ENCODE measurements at regions not wholly inside any gene's neighbourhood (a gene's known extent, or its start where the extent isn't known, plus 50 kb on each side); places are given as distances from the start of the nearest gene placed in this dataset.

DNA sequence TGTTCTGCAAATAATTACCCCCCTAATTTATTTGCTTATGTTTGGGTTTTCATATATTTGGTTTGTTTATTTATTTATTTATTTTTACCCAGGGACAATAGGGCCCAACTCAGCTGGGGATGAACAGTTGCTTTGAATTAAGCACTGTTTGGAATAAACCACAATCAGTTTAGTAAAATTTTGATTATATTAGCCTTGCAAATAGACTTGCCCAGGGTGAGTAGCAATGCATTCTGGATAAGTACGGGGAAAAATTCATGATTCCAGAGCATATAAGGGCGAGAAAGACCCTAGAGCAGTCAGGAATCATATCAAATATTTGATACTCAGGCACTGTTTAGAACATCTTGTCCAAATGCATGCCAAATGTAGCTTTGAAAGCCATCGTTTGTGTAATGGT is 242.7 kb downstream of the OMA1 start:
- Histone ChIP-seq H3K36me3 (ENCODE audit: control insufficient read depth, insufficient read depth, low read length) (no peaks in the 10 kb centered on the region), H3K4me1 (ENCODE audit: control insufficient read depth, insufficient read depth, low read length) (no peaks in the 10 kb centered on the region), H3K4me3 (ENCODE audit: low read length) (no peak overlapping the region), H3K9ac (ENCODE audit: low read length) (no peak overlapping the region), H3K27me3 (ENCODE audit: control insufficient read depth, insufficient read depth, low read length) (no peaks in the 10 kb centered on the region), H3K27ac (ENCODE audit: low read depth, low read length) (no peak overlapping the region)

DNA sequence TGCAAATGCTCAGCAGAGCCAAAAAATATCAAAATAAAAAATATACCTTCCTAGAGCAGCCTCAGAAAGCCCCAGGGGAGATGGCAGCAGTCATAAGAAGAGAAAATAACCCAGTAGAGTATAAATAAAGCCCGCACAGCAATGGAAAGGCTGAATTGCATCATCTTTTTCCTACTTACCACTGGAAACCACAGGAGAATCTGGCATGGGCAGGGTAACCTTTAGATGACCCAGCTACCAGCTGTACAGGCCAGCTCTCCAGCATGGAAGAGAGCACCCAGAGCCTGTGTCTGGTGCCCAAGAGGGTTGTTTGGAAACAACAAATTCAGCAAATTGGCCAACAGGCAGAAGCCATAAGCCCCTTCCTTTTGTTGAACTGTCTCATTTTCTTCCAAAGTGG is 253.1 kb downstream of the OMA1 start:
- no peaks in the 10 kb centered on the region for H3K4me1 ChIP-seq (ENCODE audit: control insufficient read depth, insufficient read depth, low read length)
- H3K27me3 ChIP-seq (ENCODE audit: control insufficient read depth, insufficient read depth, low read length), result no peaks in the 10 kb centered on the region
- no peak overlapping the region for H3K4me3 ChIP-seq (ENCODE audit: low read length)
- H3K27ac ChIP-seq (ENCODE audit: low read depth, low read length), result no peak overlapping the region
- no peak overlapping the region for H3K9ac ChIP-seq (ENCODE audit: low read length)
- no peaks in the 10 kb centered on the region for H3K36me3 ChIP-seq (ENCODE audit: control insufficient read depth, insufficient read depth, low read length)

DNA sequence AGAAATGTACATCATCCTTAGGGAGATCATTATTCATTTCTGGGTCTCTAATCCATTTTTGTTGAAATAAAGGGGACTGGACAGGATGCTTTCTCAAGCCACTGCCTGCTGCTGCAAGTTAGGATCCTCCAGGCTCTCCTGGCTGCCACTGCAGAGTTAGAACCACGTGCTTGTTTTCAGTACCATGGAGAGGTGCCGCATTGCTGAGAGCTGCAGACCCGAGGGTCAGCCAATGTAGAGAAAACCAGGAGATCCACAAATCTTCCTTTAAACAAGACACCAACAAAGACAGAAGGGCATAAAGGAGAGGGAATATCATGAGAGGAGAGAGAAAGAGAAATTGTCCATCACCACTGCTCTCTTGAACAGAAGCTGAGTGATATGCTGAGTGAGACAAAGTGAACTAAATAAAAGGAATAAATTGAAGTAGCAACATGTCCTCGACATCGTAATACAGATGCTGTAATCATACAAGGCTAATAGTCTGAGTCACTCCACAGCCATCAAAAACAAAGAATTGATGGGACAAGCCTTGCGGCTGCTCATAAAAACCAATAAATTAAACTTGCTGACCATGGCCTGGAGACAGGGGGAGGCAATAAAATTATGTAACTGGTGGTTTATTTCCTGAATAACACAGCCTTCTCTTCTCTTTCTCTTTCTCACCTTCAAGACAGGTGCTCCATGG is 255.7 kb downstream of the OMA1 start:
- H3K36me3 ChIP-seq (ENCODE audit: control insufficient read depth, insufficient read depth, low read length), result no peaks in the 10 kb centered on the region
- no peak overlapping the region for H3K27ac ChIP-seq (ENCODE audit: low read depth, low read length)
- no peak overlapping the region for H3K4me3 ChIP-seq (ENCODE audit: low read length)
- H3K9ac ChIP-seq (ENCODE audit: low read length), result no peak overlapping the region
- H3K27me3 ChIP-seq (ENCODE audit: control insufficient read depth, insufficient read depth, low read length), result no peaks in the 10 kb centered on the region
- H3K4me1 ChIP-seq (ENCODE audit: control insufficient read depth, insufficient read depth, low read length), result no peaks in the 10 kb centered on the region

DNA sequence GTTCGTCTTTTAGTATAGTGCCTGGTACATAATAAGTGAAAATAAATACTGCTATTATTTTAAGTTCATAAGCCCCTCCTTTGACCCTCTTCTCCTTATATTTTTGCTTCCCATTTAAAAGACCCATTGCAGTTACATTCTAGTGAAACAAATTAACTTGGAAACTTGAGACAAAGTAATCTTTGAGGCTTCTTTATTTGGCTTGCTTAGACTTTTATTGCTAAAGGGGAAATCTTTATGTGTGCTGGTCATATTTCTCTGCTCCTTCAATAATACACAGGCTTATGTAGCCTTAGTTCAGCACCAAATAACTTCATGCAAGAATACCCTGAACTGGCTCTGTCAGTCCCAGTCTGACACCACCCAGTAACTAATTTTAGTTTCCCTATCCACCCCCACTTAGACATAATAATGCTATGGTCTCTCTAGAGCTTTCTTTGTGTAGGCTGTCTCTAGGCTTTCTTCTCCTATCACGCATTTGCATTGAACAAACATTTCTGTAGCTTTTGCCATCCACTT is 257.8 kb downstream of the OMA1 start:
- Histone ChIP-seq H3K4me3 (ENCODE audit: low read length) (no peak overlapping the region), H3K27ac (ENCODE audit: low read depth, low read length) (no peak overlapping the region), H3K36me3 (ENCODE audit: control insufficient read depth, insufficient read depth, low read length) (no peaks in the 10 kb centered on the region), H3K4me1 (ENCODE audit: control insufficient read depth, insufficient read depth, low read length) (no peaks in the 10 kb centered on the region), H3K9ac (ENCODE audit: low read length) (no peak overlapping the region), H3K27me3 (ENCODE audit: control insufficient read depth, insufficient read depth, low read length) (no peaks in the 10 kb centered on the region)

DNA sequence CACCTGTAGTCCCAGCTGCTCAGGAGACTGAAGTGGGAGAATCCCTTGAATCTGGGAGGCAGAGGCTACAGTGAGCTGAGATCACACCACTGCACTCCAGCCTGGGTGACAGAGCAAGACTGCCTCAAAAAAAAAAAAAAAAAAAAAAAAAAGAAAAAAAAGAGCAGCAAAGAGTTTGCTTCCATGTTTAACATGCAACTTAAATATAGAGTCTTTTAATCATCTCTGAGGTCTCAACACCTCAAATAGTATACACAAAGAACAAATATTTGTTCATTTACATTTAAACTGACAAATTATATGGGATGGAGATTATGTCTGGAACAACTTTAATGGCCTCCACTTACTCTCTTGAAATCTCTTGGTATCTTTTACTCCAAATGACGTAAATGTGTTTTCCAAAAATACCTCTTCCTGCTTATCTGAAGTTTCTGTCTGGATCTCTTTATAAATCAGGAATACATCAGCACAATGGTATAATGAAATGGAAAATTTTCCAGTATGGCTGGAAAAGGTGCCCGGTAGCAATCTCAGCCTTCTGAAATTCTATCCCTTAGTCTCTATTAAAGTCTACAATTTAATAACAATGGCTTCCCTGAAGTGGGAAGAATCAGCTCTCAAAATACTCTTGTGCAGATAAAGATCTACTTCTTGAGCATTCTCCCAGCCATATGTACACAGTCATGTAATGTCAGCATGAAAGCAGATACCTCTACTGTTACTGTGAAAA is 258.5 kb downstream of the OMA1 start:
- Histone ChIP-seq H3K36me3 (ENCODE audit: control insufficient read depth, insufficient read depth, low read length) (no peaks in the 10 kb centered on the region), H3K4me3 (ENCODE audit: low read length) (no peak overlapping the region), H3K4me1 (ENCODE audit: control insufficient read depth, insufficient read depth, low read length) (no peaks in the 10 kb centered on the region), H3K27me3 (ENCODE audit: control insufficient read depth, insufficient read depth, low read length) (no peaks in the 10 kb centered on the region), H3K9ac (ENCODE audit: low read length) (no peak overlapping the region), H3K27ac (ENCODE audit: low read depth, low read length) (no peak overlapping the region)

DNA sequence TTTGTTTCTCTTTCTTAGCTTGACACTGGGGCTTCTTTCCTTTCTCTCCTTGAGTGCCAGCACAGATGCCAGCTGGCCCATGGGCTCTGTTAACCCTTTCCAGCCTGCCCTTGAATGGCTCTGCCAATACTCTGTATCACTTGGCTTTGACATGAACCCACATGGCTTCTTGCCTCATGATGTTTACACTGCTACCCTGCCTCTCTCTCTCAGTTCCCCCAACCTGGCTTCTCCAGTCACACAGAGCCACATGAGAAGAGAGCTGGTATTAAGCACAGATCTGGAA is 262.4 kb downstream of the OMA1 start:
- Histone ChIP-seq H3K36me3 (ENCODE audit: control insufficient read depth, insufficient read depth, low read length) (no peaks in the 10 kb centered on the region), H3K27me3 (ENCODE audit: control insufficient read depth, insufficient read depth, low read length) (no peaks in the 10 kb centered on the region), H3K9ac (ENCODE audit: low read length) (no peak overlapping the region), H3K4me3 (ENCODE audit: low read length) (no peak overlapping the region), H3K4me1 (ENCODE audit: control insufficient read depth, insufficient read depth, low read length) (no peaks in the 10 kb centered on the region), H3K27ac (ENCODE audit: low read depth, low read length) (no peak overlapping the region)

DNA sequence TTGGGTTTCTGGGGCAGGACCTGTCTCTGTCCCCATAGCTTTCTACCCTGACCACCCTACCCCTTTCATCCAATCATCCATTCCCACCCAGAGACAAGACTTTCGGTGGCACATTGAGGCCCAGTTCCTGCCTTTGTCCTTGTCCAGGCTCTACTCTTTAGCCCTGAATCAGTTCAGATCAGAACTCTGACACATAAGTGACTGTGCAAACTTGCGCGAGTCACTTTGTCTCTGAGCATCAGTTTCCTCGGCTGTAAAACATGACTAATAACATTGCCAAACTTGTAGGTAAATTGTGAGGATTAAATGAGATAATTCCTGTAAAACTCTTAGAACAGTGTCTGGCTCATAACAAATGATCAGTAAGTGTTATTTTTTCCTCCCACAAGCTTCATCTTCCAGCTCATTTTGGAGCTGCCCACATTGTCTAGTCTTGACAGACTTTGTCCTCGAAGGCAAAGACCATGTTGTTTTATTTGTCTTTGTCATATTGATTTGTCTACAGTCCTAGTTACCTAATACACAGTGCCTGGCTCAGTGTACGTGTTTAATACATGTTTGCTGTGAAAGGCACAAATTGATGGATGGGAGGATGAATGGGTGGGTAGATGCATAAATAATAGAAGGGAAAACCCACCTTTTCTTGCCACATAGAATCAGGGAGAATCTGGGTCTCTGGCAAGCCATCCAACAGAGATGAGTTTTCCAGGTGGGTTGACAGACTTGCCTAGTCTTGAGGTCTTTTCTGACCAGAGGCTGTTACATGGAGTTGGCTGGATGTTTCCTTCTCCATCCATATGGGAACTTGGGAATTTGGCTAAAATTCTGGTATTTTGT is 262.9 kb downstream of the OMA1 start:
- no peaks in the 10 kb centered on the region for H3K4me1 ChIP-seq (ENCODE audit: control insufficient read depth, insufficient read depth, low read length)
- no peaks in the 10 kb centered on the region for H3K36me3 ChIP-seq (ENCODE audit: control insufficient read depth, insufficient read depth, low read length)
- no peak overlapping the region for H3K27ac ChIP-seq (ENCODE audit: low read depth, low read length)
- no peaks in the 10 kb centered on the region for H3K27me3 ChIP-seq (ENCODE audit: control insufficient read depth, insufficient read depth, low read length)
- no peak overlapping the region for H3K9ac ChIP-seq (ENCODE audit: low read length)
- H3K4me3 ChIP-seq (ENCODE audit: low read length), result no peak overlapping the region

DNA sequence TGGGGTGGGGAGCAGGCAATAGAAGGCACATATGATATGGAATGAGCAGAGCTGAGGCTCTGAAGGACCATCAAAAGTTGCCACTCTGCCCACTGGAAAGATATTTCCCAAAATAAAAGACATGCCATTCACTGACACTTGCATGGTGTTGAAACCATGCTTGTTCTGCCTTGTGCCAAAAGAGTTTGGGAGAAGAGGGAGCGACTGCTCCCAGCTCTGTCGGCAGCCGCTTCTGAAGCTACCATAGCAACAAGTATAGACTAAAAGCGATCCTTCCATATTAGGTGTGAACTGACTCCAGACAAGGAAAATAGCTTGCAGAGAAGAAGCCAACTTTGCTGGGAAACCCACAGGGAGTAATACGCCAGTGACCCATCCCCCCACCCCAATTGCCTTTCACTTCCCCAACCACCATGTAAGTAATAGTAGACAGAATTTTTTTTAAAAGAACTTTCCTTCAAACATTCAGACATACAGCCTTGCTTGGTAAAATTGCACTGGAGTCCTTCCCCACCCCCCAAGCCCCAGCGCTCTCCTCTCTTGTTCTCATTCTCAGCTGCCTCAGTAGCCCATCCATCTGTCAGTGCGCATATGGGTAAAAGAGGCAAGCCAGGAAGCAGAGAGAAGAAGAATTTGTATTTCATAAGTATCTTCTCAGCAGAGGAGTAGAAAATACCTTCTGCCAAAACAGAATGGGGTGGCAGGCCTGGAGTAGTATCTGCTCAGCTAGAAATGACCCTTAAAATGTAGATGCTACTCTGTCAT is 263.7 kb downstream of the OMA1 start:
- H3K36me3 ChIP-seq (ENCODE audit: control insufficient read depth, insufficient read depth, low read length), result no peaks in the 10 kb centered on the region
- no peak overlapping the region for H3K27ac ChIP-seq (ENCODE audit: low read depth, low read length)
- H3K4me1 ChIP-seq (ENCODE audit: control insufficient read depth, insufficient read depth, low read length), result no peaks in the 10 kb centered on the region
- H3K4me3 ChIP-seq (ENCODE audit: low read length), result no peak overlapping the region
- no peaks in the 10 kb centered on the region for H3K27me3 ChIP-seq (ENCODE audit: control insufficient read depth, insufficient read depth, low read length)
- no peak overlapping the region for H3K9ac ChIP-seq (ENCODE audit: low read length)

DNA sequence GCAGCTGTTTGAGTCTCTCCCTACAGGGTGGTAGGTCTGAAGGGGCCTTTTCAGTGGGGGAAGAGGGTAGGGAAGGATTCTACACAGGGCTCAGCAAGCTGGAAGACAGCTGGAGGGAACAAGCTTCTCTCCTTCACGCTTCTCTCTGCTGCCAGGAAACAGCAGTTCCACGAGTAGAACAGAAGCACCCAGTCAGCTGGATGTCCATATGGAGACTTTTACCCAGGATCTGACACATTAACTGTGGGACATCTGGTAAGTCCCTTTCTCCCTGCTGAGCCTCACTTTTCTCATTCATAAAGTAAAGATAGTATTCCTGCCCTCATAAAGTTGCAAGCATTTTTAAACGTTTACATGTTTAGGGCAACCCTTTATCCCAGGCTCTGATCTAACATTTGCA is 280.3 kb downstream of the OMA1 start:
- H3K9ac ChIP-seq (ENCODE audit: low read length), result no peak overlapping the region
- H3K36me3 ChIP-seq (ENCODE audit: control insufficient read depth, insufficient read depth, low read length), result no peaks in the 10 kb centered on the region
- H3K4me1 ChIP-seq (ENCODE audit: control insufficient read depth, insufficient read depth, low read length), result no peaks in the 10 kb centered on the region
- no peak overlapping the region for H3K4me3 ChIP-seq (ENCODE audit: low read length)
- H3K27ac ChIP-seq (ENCODE audit: low read depth, low read length), result no peak overlapping the region
- no peaks in the 10 kb centered on the region for H3K27me3 ChIP-seq (ENCODE audit: control insufficient read depth, insufficient read depth, low read length)

DNA sequence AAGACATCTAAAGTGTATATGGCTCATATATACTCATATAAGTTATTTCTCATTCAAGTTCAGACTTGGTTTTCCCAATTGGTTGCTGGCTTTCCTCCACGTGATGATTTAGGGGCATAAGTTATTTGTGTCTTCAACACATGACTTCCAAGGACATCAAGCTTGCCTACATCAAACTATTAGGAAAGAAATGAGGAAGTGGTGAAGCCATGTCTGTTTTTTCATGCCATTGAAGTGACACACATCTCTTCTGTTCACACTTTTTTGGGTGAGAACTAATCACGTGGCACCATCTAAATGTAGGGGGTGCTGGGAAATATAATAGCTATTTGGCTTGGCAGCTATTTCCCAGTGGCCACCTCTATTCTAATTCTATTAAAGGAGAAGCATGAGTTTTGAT is 282.1 kb downstream of the OMA1 start:
- Histone ChIP-seq H3K4me1 (ENCODE audit: control insufficient read depth, insufficient read depth, low read length) (no peaks in the 10 kb centered on the region), H3K36me3 (ENCODE audit: control insufficient read depth, insufficient read depth, low read length) (no peaks in the 10 kb centered on the region), H3K27ac (ENCODE audit: low read depth, low read length) (no peak overlapping the region), H3K4me3 (ENCODE audit: low read length) (no peak overlapping the region), H3K9ac (ENCODE audit: low read length) (no peak overlapping the region), H3K27me3 (ENCODE audit: control insufficient read depth, insufficient read depth, low read length) (no peaks in the 10 kb centered on the region)

DNA sequence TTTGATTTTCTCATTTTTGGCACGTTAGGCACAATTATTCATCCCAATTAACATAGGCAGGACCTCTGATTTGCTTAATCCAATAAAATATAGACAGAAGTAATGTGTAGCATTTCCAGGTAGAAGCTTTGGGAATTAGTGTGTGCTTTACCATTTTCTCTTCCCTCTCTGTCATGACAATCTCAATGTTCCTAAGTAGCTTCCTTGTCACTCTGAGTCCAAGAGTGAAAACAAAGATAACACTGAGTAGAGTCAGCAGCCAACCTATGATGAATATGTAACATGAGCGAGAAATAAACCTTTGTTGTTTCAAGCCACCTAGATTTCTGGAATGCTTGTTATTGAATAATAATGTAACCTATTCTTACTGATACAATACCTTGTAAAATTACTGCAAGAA is 283.8 kb downstream of the OMA1 start:
- no peaks in the 10 kb centered on the region for H3K4me1 ChIP-seq (ENCODE audit: control insufficient read depth, insufficient read depth, low read length)
- no peaks in the 10 kb centered on the region for H3K36me3 ChIP-seq (ENCODE audit: control insufficient read depth, insufficient read depth, low read length)
- no peak overlapping the region for H3K27ac ChIP-seq (ENCODE audit: low read depth, low read length)
- H3K27me3 ChIP-seq (ENCODE audit: control insufficient read depth, insufficient read depth, low read length), result no peaks in the 10 kb centered on the region
- no peak overlapping the region for H3K4me3 ChIP-seq (ENCODE audit: low read length)
- H3K9ac ChIP-seq (ENCODE audit: low read length), result no peak overlapping the region

DNA sequence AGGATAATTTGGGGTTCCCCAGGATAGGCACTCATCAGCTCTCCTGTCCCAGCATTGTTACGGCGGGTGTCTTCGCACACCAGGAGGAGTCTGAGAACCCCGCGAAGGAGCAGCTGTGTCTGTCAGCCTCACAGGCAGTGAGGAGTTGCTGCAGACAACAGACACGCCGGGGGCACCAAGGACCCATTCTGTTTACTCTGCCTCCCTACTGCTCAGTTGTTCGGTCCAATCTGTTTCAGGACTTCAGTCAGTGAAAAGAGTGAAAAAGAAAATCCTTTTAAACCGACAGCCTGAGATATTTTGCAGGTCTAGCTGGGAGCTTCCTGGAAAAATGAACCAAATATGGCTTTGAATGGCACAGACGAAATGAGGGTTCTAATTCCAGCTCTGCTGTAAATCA is 288.4 kb downstream of the OMA1 start:
- Histone ChIP-seq H3K27me3 (ENCODE audit: control insufficient read depth, insufficient read depth, low read length) (no peaks in the 10 kb centered on the region), H3K4me1 (ENCODE audit: control insufficient read depth, insufficient read depth, low read length) (no peaks in the 10 kb centered on the region), H3K36me3 (ENCODE audit: control insufficient read depth, insufficient read depth, low read length) (no peaks in the 10 kb centered on the region)

More for the DNA sequence above, 288.4 kb downstream of the OMA1 start:
- Histone ChIP-seq H3K27ac (ENCODE audit: low read depth, low read length) (no peak overlapping the region), H3K9ac (ENCODE audit: low read length) (no peak overlapping the region), H3K4me3 (ENCODE audit: low read length) (no peak overlapping the region)

Data from rectal smooth muscle tissue (tissue), 1 donor.